PC-3 (cell line): ENCODE measurements at regions not wholly inside any gene's neighbourhood (a gene's known extent, or its start where the extent isn't known, plus 50 kb on each side); places are given as distances from the start of the nearest gene placed in this dataset.
A peak's percentile ranks its signal among the peaks of the same experiment; 100 is the strongest.

Source experiments
- ATAC-seq: fragments of 200-7000 bp; cut with Tn5 transposase; 2 replicates; pipeline ENCODE4 v1.9.1; 2020; ENCODE audit warnings: mild to moderate bottlenecking, moderate library complexity
- BruUV-seq: library from RNA; stranded (reverse); fragments of 400-500 nt; replicated peaks from 2 replicates; lab custom pipeline; 2021; lab: Mats Ljungman, UMichigan
- CTCF ChIA-PET: fragments of 300-600 bp; sonication (Branson Sonifier 250); formaldehyde crosslinking; loops from one replicate; lab custom pipeline; 2022; ENCODE audit warnings: antibody characterized with exemption; lab: Charles Lee
- POLR2A ChIA-PET: fragments of 300-600 bp; sonication (Branson Sonifier 250); formaldehyde crosslinking; loops from one replicate; lab custom pipeline; 2022; ENCODE audit warnings: antibody characterized with exemption; ENCODE audit not compliant: unreplicated experiment; lab: Charles Lee
- DNase-seq: peaks from one replicate; pipeline ENCODE4 v3.0.0-alpha.2; 2015
- H2AFZ ChIP-seq: fragments of 300-600 bp; sonication (generic); 2 replicates; pipeline ENCODE4 v1.6.0; 2016; ENCODE audit warnings: antibody characterized with exemption, low read length
- H3F3A ChIP-seq: fragments of 300-600 bp; sonication (generic); one replicate; pipeline ENCODE4 v1.6.0; 2017; ENCODE audit warnings: antibody characterized with exemption, low read length, control low read depth, mild to moderate bottlenecking; ENCODE audit not compliant: unreplicated experiment
- H3K27ac ChIP-seq: fragments of 300-600 bp; sonication (generic); 2 replicates; pipeline ENCODE4 v1.5.1; 2016; ENCODE audit warnings: mild to moderate bottlenecking, low read length
- H3K27me3 ChIP-seq: fragments of 300-600 bp; sonication (generic); 2 replicates; pipeline ENCODE4 v1.6.1; 2016; ENCODE audit warnings: low read length, mixed read lengths
- H3K36me3 ChIP-seq: fragments of 300-600 bp; sonication (generic); 2 replicates; pipeline ENCODE4 v1.6.1; 2016; ENCODE audit warnings: low read depth, mixed run types, low read length, mixed read lengths
- H3K4me1 ChIP-seq: fragments of 300-600 bp; sonication (generic); 2 replicates; pipeline ENCODE4 v1.5.1; 2016; ENCODE audit warnings: low read length; ENCODE audit not compliant: insufficient read depth
- H3K4me2 ChIP-seq: fragments of 300-600 bp; sonication (generic); 2 replicates; pipeline ENCODE4 v1.6.0; 2016; ENCODE audit warnings: low read length
- H3K4me3 ChIP-seq: fragments of 300-600 bp; sonication (generic); 2 replicates; pipeline ENCODE4 v1.5.1; 2016; ENCODE audit warnings: mild to moderate bottlenecking, low read length, mixed read lengths
- H3K79me2 ChIP-seq: fragments of 300-600 bp; sonication (generic); 2 replicates; pipeline ENCODE4 v1.6.1; 2017; ENCODE audit warnings: low read length, mixed read lengths
- H3K9ac ChIP-seq: fragments of 300-600 bp; sonication (generic); 2 replicates; pipeline ENCODE4 v1.6.0; 2016; ENCODE audit warnings: mild to moderate bottlenecking, low read length
- H3K9me2 ChIP-seq: fragments of 300-600 bp; sonication (generic); replicated peaks from 2 replicates; pipeline ENCODE4 v1.6.1; 2016; ENCODE audit warnings: mixed run types, low read length, mixed read lengths
- H3K9me3 ChIP-seq: fragments of 300-600 bp; sonication (generic); 2 replicates; pipeline ENCODE4 v1.6.1; 2016; ENCODE audit warnings: low read length, mixed read lengths
- H4K20me1 ChIP-seq: fragments of 300-600 bp; sonication (generic); 2 replicates; pipeline ENCODE4 v1.6.1; 2016; ENCODE audit warnings: low read length, mixed read lengths
- CTCF ChIP-seq: fragments of 300-600 bp; sonication (generic); conservative IDR thresholded peaks from 2 replicates; pipeline ENCODE4 v1.5.1; 2017; ENCODE audit warnings: antibody characterized with exemption, low read depth, mild to moderate bottlenecking, low read length
- EZH2 ChIP-seq: fragments of 300-600 bp; sonication (generic); IDR thresholded peaks from one replicate; pipeline ENCODE4 v1.6.1; 2017; ENCODE audit warnings: antibody characterized with exemption, mild to moderate bottlenecking, low read length; ENCODE audit not compliant: unreplicated experiment
- EZH2phosphoT487 ChIP-seq: fragments of 300-600 bp; sonication (generic); IDR thresholded peaks from 2 replicates; pipeline ENCODE4 v1.6.1; 2018; ENCODE audit warnings: mild to moderate bottlenecking, antibody characterized with exemption, low read length, borderline replicate concordance
- intact Hi-C: fragments of 100-400 bp; cut with micrococcal nuclease; formaldehyde crosslinking; loops from 2 replicates; pipeline ENCODE4 v1.9.0; 2023

GRCh38 chr5:36374266-36374862, 72.7 kb upstream of the RANBP3L start:
- Histone ChIP-seq H3K27ac (no peak overlapping the region), H3K9me2 (no peaks in the 10 kb centered on the region), H3K4me2 (no peak overlapping the region), H2AFZ (no peak overlapping the region), H3K4me3 (no peak overlapping the region), H3K4me1 (peaks cover 17% of the 10 kb centered on the region; the same call in 1 of the 2 replicates), H3K9ac (no peak overlapping the region), H3K79me2 (no peaks in the 10 kb centered on the region), H3F3A (no peaks in the 10 kb centered on the region), H4K20me1 (no peaks in the 10 kb centered on the region), H3K36me3 (no peaks in the 10 kb centered on the region), H3K27me3 (0 out of 2 replicates have a peak, but pooled peaks cover under 1% of the 10 kb centered on the region), H3K9me3 (no peaks in the 10 kb centered on the region)
- ChIA-PET CTCF (no interaction called here), POLR2A (no interaction called here)
- TF ChIP-seq EZH2 (no peak), EZH2phosphoT487 (no peak), CTCF (no peak)
- intact Hi-C loops = no loop called here
- no TSS peak for BruUV-seq
- DNase-seq = peak; percentile 52
- ATAC-seq = no peak

GRCh38 chr5:36377192-36377591, 75.5 kb upstream of the RANBP3L start:
- POLR2A ChIA-PET = no interaction called here
- no peaks in the 10 kb centered on the region for H3F3A ChIP-seq
- ATAC-seq (no peak), DNase-seq (no peak)
- H3K36me3 ChIP-seq = no peaks in the 10 kb centered on the region
- peaks cover 12% of the 10 kb centered on the region; the same call in 1 of the 2 replicates for H3K4me1 ChIP-seq
- intact Hi-C loops = no loop called here
- no peak overlapping the region for H3K4me3 ChIP-seq
- H3K9me3 ChIP-seq = no peaks in the 10 kb centered on the region
- CTCF ChIA-PET = no interaction called here
- H3K9ac ChIP-seq = no peak overlapping the region
- no peak overlapping the region for H3K4me2 ChIP-seq
- TF ChIP-seq EZH2phosphoT487 = no peak
- no peak for TF ChIP-seq EZH2
- no peak for TF ChIP-seq CTCF
- H4K20me1 ChIP-seq = no peaks in the 10 kb centered on the region
- H2AFZ ChIP-seq = no peak overlapping the region
- BruUV-seq = no TSS peak
- H3K9me2 ChIP-seq = no peaks in the 10 kb centered on the region
- H3K27me3 ChIP-seq = peaks cover 13% of the 10 kb centered on the region
- no peaks in the 10 kb centered on the region for H3K79me2 ChIP-seq
- H3K27ac ChIP-seq = no peak overlapping the region

- BruUV-seq = no TSS peak
- H3K9ac ChIP-seq = no peak overlapping the region
- CTCF ChIA-PET = no interaction called here
- peaks cover 11% of the 10 kb centered on the region; the same call in 1 of the 2 replicates for H3K4me1 ChIP-seq
- no peak overlapping the region for H3K4me3 ChIP-seq
- H2AFZ ChIP-seq = no peak overlapping the region
- no peaks in the 10 kb centered on the region for H3K79me2 ChIP-seq
- H3K27ac ChIP-seq = no peak overlapping the region
- H4K20me1 ChIP-seq = no peaks in the 10 kb centered on the region
- H3K9me3 ChIP-seq = no peaks in the 10 kb centered on the region
- peaks cover 13% of the 10 kb centered on the region for H3K27me3 ChIP-seq
- no peaks in the 10 kb centered on the region for H3K9me2 ChIP-seq
- H3K4me2 ChIP-seq = no peak overlapping the region
- intact Hi-C loops = no loop called here
- ATAC-seq (no peak), DNase-seq (no peak)
- POLR2A ChIA-PET = no interaction called here
- no peaks in the 10 kb centered on the region for H3K36me3 ChIP-seq
- no peak for TF ChIP-seq EZH2phosphoT487
- no peak for TF ChIP-seq EZH2
- no peak for TF ChIP-seq CTCF
- no peaks in the 10 kb centered on the region for H3F3A ChIP-seq
Measured at GRCh38 chr5:36378551-36378950, 76.8 kb upstream of the RANBP3L start.
